Lower leg skin (tissue), 4 donors: ENCODE measurements at regions not wholly inside any gene's neighbourhood (a gene's known extent, or its start where the extent isn't known, plus 50 kb on each side); places are given as distances from the start of the nearest gene placed in this dataset.

ENCODE experiments used
- DNase-seq, 2 donors: peaks; one replicate each; pipeline ENCODE4 v3.0.0-alpha.2; 2019; ENCODE audit warnings: low spot score in 2 of 2
- H3K4me3 ChIP-seq: fragments of 200-600 bp; sonication (generic); 2 replicates; pipeline ENCODE4 v1.5.1; 2017; ENCODE audit warnings: mild to moderate bottlenecking, low read depth; ENCODE audit not compliant: poor library complexity, severe bottlenecking
- CTCF ChIP-seq, 3 donors: fragments of 450-650 bp; IDR thresholded peaks; one replicate each; pipeline ENCODE4 v1.5.1; 2016; ENCODE audit warnings: antibody characterized with exemption in 3 of 3, mild to moderate bottlenecking in 3 of 3, moderate library complexity in 2 of 3
- POLR2A ChIP-seq, 2 donors: fragments of 450-650 bp; IDR thresholded peaks; one replicate each; pipeline ENCODE4 v1.6.1; 2016 to 2017; ENCODE audit warnings: antibody characterized with exemption in 2 of 2, mild to moderate bottlenecking in 1 of 2, moderate library complexity in 1 of 2
- WGBS, 2 donors: methylation state at CpG; one replicate each; pipeline ENCODE4 v1.1.5; 2018; 5-methylcytosine and 5-hydroxymethylcytosine counted together
- intact Hi-C: fragments of 100-400 bp; cut with DNase I; formaldehyde crosslinking; loops from one replicate; pipeline ENCODE4 v1.15.0; 2023; ENCODE audit warnings: low total_unique reads

GRCh38 chr11:116589402-116589801 lies 183.4 kb downstream of the BUD13 start:
- intact Hi-C loops, result no loop called here
- TF ChIP-seq CTCF (IDR thresholded peaks at IDR 0.05), result no peak
- TF ChIP-seq POLR2A (IDR thresholded peaks at IDR 0.05), result no peak
- no peak for DNase-seq
- H3K4me3 ChIP-seq, result no peak overlapping the region
- WGBS, 2 donors, result 86% methylated on average over 5 of the region's 5 CpGs

GRCh38 chr11:116586392-116586791 lies 186.4 kb downstream of the BUD13 start:
- intact Hi-C loops, result no loop called here
- no peak for DNase-seq
- H3K4me3 ChIP-seq, result no peak overlapping the region
- no peak for TF ChIP-seq CTCF (IDR thresholded peaks at IDR 0.05)
- no peak for TF ChIP-seq POLR2A (IDR thresholded peaks at IDR 0.05)
- WGBS, 2 donors, result 79 to 86% methylated on average over 6 of the region's 6 CpGs

GRCh38 chr11:116582571-116582970 lies 190.2 kb downstream of the BUD13 start:
- H3K4me3 ChIP-seq, result no peak overlapping the region
- WGBS, 2 donors, result 66 to 68% methylated on average over 8 of the region's 8 CpGs
- intact Hi-C loops, result no loop called here
- no peak for DNase-seq
- no peak for TF ChIP-seq POLR2A (IDR thresholded peaks at IDR 0.05)
- no peak for TF ChIP-seq CTCF (IDR thresholded peaks at IDR 0.05)

- TF ChIP-seq CTCF (IDR thresholded peaks at IDR 0.05) (no peak), POLR2A (IDR thresholded peaks at IDR 0.05) (no peak)
- no peak overlapping the region for H3K4me3 ChIP-seq
- intact Hi-C loops, result no loop called here
- DNase-seq, result no peak
- 24 to 26% methylated on average over 13 of the region's 13 CpGs for WGBS, 2 donors
Measured at GRCh38 chr11:116581349-116581748, 191.4 kb downstream of the BUD13 start.

- H3K4me3 ChIP-seq, result no peak overlapping the region
- TF ChIP-seq POLR2A (IDR thresholded peaks at IDR 0.05) (no peak), CTCF (IDR thresholded peaks at IDR 0.05) (no peak)
- 0 to 4% methylated on average over 28 to 34 of the region's 38 CpGs for WGBS, 2 donors
- no peak for DNase-seq
- intact Hi-C loops, result no loop called here
Measured at GRCh38 chr11:116580799-116581198, 192.0 kb downstream of the BUD13 start.
